Activated CD4-positive, alpha-beta memory T cell treated with anti-CD3 and anti-CD28 coated beads, Interleukin-2, amount 10 ng/mL, durations not matched to agents 7 days and 5 days (primary cell): ENCODE measurements at regions not wholly inside any gene's neighbourhood (a gene's known extent, or its start where the extent isn't known, plus 50 kb on each side); places are given as distances from the start of the nearest gene placed in this dataset.

Experiments
- CTCF ChIA-PET: fragments of 350-600 bp; sonication (Branson Sonifier 250); formaldehyde crosslinking; loops from one replicate; lab custom pipeline; 2021; ENCODE audit warnings: antibody characterized with exemption, inconsistent platforms; lab: Charles Lee
- POLR2A ChIA-PET: fragments of 350-600 bp; sonication (Branson Sonifier 250); formaldehyde crosslinking; loops from one replicate; lab custom pipeline; 2021; ENCODE audit warnings: antibody characterized with exemption; lab: Charles Lee
- DNase-seq: peaks from one replicate; pipeline ENCODE4 v3.0.0-alpha.2; 2020
- H3K27ac Mint-ChIP-seq: one replicate; pipeline ENCODE4 v1.8.0; 2021; ENCODE audit warnings: mild to moderate bottlenecking, mixed read lengths
- H3K27me3 Mint-ChIP-seq: one replicate; pipeline ENCODE4 v1.8.0; 2021; ENCODE audit warnings: mixed read lengths
- H3K36me3 Mint-ChIP-seq: one replicate; pipeline ENCODE4 v1.8.0; 2021; ENCODE audit warnings: low read depth, mixed read lengths
- H3K4me1 Mint-ChIP-seq: one replicate; pipeline ENCODE4 v1.8.0; 2021; ENCODE audit warnings: mixed read lengths
- H3K4me3 Mint-ChIP-seq: one replicate; pipeline ENCODE4 v1.8.0; 2021; ENCODE audit warnings: mild to moderate bottlenecking, mixed read lengths
- H3K9me3 Mint-ChIP-seq: one replicate; pipeline ENCODE4 v1.8.0; 2021; ENCODE audit warnings: mixed read lengths

DNA sequence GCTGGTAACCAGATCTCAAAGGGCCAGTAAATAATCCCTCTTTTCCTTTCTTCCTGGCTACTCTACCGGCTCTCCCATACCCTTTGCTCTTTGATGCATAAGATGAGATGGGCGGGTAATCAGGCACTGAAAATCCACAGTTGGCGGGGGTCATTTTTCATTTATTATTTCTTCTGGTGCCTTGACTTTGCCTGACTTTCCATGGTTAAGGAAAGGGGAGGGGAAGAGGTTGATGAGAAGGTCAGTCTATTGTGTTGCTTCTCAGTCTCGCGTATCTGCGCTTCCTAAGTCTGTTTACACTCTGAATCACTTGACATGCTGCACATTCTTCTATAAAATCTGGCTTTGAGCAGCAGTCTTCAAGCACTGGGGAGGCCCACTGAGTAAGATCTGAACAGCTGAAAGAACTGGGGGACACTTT, 121.1 kb upstream of the HDGFL1 start:
- peaks cover 12% of the 10 kb centered on the region for H3K9me3 Mint-ChIP-seq
- no peak for DNase-seq
- H3K4me1 Mint-ChIP-seq: no peaks in the 10 kb centered on the region
- no peaks in the 10 kb centered on the region for H3K27me3 Mint-ChIP-seq
- no peak overlapping the region for H3K27ac Mint-ChIP-seq
- CTCF ChIA-PET: no interaction called here
- H3K4me3 Mint-ChIP-seq: no peak overlapping the region
- POLR2A ChIA-PET: no interaction called here
- H3K36me3 Mint-ChIP-seq: no peaks in the 10 kb centered on the region

DNA sequence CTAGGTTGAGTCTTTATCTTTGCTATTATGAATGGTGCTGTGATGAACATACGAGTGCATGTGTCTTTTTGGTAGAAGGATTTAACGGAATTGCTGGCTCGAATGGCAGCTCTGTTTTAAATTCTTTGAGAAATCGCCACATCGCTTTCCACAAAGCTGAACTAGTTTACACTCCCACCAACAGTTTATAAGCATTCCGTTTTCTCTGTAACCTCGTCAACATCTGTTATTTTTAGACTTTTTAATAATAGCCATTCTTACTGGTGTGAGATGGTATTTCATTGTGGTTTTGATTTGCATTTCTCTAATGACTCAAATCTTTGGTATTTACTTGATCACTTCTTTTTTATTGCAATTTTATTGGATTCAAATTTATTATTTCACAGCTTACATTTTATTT, 117.4 kb upstream of the HDGFL1 start:
- no peak overlapping the region for H3K4me3 Mint-ChIP-seq
- DNase-seq: no peak
- H3K4me1 Mint-ChIP-seq: no peaks in the 10 kb centered on the region
- H3K27me3 Mint-ChIP-seq: no peaks in the 10 kb centered on the region
- H3K27ac Mint-ChIP-seq: no peak overlapping the region
- H3K36me3 Mint-ChIP-seq: no peaks in the 10 kb centered on the region
- ChIA-PET POLR2A (no interaction called here), CTCF (no interaction called here)
- H3K9me3 Mint-ChIP-seq: peaks cover 11% of the 10 kb centered on the region

DNA sequence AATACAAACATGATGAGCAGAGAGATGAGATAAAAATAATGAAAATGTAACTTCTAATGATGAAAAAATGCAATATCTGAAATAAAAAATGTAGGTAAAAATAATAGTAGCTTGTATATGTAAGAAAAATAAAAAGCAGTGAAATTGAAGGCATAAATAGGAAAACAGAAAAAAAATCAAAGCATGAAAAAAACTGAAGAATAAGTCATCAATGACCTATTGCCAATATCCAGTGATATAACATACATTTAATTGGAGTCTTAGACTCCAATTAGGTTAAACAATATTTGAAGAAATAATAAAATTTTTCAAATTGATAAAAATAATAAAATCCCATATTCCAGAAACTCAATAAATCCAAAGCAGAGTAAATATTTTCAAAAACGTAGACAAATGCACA, 114.0 kb upstream of the HDGFL1 start:
- ChIA-PET CTCF (no interaction called here), POLR2A (no interaction called here)
- no peak overlapping the region for H3K27ac Mint-ChIP-seq
- no peaks in the 10 kb centered on the region for H3K36me3 Mint-ChIP-seq
- H3K9me3 Mint-ChIP-seq: peaks cover 11% of the 10 kb centered on the region
- no peak overlapping the region for H3K4me3 Mint-ChIP-seq
- no peaks in the 10 kb centered on the region for H3K27me3 Mint-ChIP-seq
- no peaks in the 10 kb centered on the region for H3K4me1 Mint-ChIP-seq
- no peak for DNase-seq

DNA sequence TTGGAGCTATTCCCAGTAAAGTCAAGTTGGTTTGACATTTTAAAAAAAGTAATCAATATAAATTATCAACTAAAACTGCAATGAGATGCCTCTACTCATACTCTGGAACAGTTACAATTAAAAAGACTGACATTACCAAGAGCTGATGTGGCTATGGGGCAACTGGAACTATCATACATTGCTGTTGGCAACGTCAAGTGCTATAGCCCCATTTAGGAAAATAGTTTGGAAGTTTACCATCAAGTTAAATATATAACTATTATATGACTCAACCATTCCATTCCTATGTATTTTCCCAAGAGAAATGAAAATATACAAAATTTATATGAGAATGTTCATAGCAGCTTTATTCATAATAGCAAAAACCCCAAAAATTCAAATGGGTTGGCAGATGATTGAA, 111.4 kb upstream of the HDGFL1 start:
- Mint-ChIP-seq H3K4me3 (no peak overlapping the region), H3K9me3 (peaks cover 3% of the 10 kb centered on the region), H3K27ac (no peak overlapping the region), H3K36me3 (no peaks in the 10 kb centered on the region), H3K27me3 (no peaks in the 10 kb centered on the region), H3K4me1 (no peaks in the 10 kb centered on the region)
- DNase-seq: no peak
- ChIA-PET POLR2A (no interaction called here), CTCF (no interaction called here)

DNA sequence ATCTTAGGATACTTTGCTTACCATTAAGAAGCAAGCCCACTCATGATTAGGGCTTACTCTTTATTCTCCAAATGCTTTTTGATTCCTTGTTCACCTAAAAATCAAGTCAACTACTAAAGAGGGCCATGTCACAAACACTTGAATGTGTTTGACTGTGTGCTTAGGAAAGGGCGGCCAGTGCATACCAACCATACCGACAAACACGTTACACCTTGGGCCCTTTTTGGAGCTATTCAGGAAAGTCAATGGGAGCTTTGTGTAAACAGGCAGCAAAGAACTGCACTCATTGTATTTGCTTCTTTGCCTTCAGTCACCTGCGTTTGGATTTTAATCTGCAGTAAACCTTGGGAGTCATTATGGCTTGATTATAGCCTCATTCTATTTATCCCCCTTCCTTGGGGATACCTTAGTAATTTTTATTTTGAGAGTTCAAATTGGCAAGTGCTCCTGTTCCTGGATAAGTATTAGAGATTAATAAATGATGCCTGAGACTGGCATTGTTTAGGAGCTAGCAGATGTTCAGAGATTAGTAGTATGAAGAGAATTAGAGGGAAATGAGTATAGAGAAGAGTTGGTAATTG, 102.6 kb upstream of the HDGFL1 start:
- ChIA-PET CTCF (no interaction called here), POLR2A (no interaction called here)
- DNase-seq: no peak
- H3K27me3 Mint-ChIP-seq: no peaks in the 10 kb centered on the region
- no peak overlapping the region for H3K4me3 Mint-ChIP-seq
- H3K9me3 Mint-ChIP-seq: peaks cover 13% of the 10 kb centered on the region
- no peaks in the 10 kb centered on the region for H3K36me3 Mint-ChIP-seq
- no peak overlapping the region for H3K27ac Mint-ChIP-seq
- H3K4me1 Mint-ChIP-seq: no peaks in the 10 kb centered on the region

DNA sequence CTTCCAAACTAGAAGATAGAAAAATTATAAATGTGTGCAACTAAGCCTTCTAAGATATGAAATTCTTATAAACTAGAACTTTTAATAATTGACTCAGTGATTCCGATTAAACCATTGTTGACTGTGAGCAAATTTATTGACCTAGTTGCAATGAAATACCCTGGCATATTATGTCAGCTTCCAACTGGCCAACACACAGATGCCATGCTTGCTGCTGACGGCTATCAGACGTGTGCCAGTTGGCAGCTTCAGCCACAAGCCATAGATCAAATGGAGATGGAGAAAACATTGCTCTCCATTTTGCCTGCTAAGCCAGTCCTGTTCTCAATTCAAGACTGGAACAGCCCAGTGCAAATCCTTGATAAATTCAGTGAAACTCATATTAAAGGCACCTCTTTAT, 101.7 kb upstream of the HDGFL1 start:
- H3K36me3 Mint-ChIP-seq: no peaks in the 10 kb centered on the region
- no peak overlapping the region for H3K27ac Mint-ChIP-seq
- no peaks in the 10 kb centered on the region for H3K27me3 Mint-ChIP-seq
- no peak overlapping the region for H3K4me3 Mint-ChIP-seq
- POLR2A ChIA-PET: no interaction called here
- CTCF ChIA-PET: no interaction called here
- no peak for DNase-seq
- peaks cover 15% of the 10 kb centered on the region for H3K9me3 Mint-ChIP-seq
- H3K4me1 Mint-ChIP-seq: no peaks in the 10 kb centered on the region

DNA sequence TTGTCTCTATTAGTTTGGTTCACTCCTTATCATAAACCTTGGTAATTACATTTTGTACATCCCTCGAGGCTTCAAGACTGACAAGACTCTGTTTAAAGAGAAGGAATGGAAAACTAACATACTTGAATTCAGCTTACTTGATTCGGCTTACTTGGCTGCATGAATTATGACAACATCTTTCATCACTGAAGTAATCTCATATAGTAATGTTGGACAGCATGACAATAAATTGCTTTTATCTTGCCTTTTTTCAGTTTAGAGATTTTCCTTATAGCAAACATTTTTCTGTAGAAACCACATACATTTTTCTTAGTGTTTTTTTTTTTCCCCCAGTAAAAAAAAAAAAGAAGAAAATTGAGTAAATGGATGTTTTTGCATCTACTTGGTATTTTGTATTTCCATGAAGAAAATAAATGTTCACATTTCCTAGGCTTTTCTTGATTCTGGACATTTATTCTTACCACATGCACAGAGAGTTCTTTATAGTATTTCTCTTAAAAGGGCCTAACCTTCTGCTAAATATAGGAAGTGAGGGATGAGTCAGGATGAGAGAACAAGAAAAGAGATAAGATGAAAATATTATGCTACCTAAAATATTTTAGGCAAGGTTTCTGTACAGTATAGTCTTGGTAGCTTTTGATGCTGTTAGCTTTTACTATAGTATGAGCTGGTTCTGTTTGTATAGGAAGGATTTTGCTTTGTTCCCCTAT, 101.0 kb upstream of the HDGFL1 start:
- H3K27ac Mint-ChIP-seq: no peak overlapping the region
- ChIA-PET CTCF (no interaction called here), POLR2A (no interaction called here)
- peaks cover 15% of the 10 kb centered on the region for H3K9me3 Mint-ChIP-seq
- H3K27me3 Mint-ChIP-seq: no peaks in the 10 kb centered on the region
- no peaks in the 10 kb centered on the region for H3K4me1 Mint-ChIP-seq
- H3K4me3 Mint-ChIP-seq: no peak overlapping the region
- DNase-seq: no peak
- H3K36me3 Mint-ChIP-seq: no peaks in the 10 kb centered on the region

DNA sequence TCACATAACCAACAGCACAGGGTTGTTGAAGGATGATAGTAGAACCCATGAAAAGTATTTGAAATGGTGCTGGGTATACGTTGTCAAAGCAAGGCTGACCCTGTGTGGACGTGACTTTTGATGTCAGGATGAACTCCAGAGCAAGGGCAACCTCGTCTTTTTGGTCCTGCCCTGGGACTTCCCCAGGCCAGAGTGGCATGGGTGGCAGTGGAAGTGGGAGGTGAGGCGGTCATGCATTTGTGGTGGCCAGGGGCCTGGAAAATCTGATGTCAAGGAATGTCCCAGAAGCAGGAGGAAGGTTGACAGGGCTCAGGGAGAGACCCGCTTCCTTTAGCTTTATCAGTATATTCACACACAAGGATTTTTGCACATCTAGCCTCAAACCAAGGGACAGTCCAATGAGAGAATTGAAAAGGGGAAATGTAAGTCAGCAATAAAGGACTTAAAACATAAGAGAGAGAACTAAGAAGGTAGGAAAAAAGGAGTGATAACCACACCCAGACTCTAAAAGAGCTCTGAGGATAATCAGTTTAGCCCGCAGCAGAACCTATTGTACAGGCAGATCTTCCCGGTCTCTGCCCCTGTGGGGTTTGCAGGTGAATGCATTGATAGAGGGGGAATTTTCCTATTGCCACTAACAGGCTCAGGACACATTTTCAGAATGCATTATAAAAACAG, 98.8 kb upstream of the HDGFL1 start:
- no peak overlapping the region for H3K27ac Mint-ChIP-seq
- no peaks in the 10 kb centered on the region for H3K36me3 Mint-ChIP-seq
- ChIA-PET CTCF (no interaction called here), POLR2A (no interaction called here)
- no peaks in the 10 kb centered on the region for H3K27me3 Mint-ChIP-seq
- no peaks in the 10 kb centered on the region for H3K4me1 Mint-ChIP-seq
- no peak overlapping the region for H3K4me3 Mint-ChIP-seq
- DNase-seq: no peak
- peaks cover 8% of the 10 kb centered on the region for H3K9me3 Mint-ChIP-seq

DNA sequence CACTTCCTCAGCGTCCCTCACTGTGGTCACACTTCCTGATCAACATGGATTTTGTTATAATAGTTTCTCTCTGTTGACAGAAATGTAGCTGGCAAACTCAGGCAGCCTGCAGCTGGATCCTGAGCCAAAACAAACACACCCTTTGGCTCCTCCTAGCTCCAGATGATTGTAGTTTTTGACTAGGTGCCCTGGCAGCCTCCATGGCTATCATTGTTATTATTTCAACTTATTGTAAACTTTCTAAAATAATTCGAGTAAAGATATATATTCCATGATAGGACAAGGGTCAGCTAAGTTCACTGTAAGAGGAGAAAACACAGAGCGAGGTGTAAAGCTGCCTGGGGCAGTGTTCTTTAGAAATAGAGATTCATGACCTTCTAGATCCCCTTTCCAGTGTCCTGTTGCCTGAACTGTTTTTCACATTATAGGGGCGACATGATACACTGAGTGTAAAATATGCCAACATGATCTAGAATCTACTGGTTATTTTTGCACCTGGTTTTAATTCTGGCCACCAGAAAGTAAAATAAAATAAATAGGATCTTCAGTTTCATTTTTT, 98.2 kb upstream of the HDGFL1 start:
- POLR2A ChIA-PET: no interaction called here

DNA sequence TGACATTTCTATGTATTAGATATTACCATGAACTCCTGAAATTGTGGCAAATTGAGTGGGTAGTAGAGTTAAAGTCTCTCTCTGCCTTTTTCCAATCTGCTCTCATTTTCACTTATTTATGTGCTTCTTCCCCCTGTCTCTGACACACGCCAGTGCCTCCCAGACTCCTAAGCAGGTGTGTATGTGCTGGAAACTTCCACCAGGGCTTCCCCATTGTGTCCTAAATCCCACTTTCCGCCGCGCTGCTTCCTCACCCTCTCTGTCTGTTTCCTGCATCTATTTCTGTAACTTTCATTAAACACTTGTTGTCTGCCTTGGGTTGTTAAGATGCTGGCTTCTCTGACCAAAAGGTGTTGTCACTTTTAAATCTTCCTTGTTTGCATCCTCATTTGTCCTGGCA, 97.6 kb upstream of the HDGFL1 start:
- POLR2A ChIA-PET: no interaction called here
- CTCF ChIA-PET: no interaction called here
- Mint-ChIP-seq H3K27ac (no peak overlapping the region), H3K36me3 (no peaks in the 10 kb centered on the region), H3K4me1 (no peaks in the 10 kb centered on the region), H3K27me3 (no peaks in the 10 kb centered on the region), H3K9me3 (peaks cover 9% of the 10 kb centered on the region), H3K4me3 (no peak overlapping the region)
- no peak for DNase-seq

More for the DNA sequence above, 98.2 kb upstream of the HDGFL1 start:
- H3K9me3 Mint-ChIP-seq: peaks cover 10% of the 10 kb centered on the region
- H3K36me3 Mint-ChIP-seq: no peaks in the 10 kb centered on the region
- H3K4me3 Mint-ChIP-seq: no peak overlapping the region
- no peaks in the 10 kb centered on the region for H3K27me3 Mint-ChIP-seq
- no peak for DNase-seq
- H3K27ac Mint-ChIP-seq: no peak overlapping the region
- CTCF ChIA-PET: no interaction called here
- H3K4me1 Mint-ChIP-seq: no peaks in the 10 kb centered on the region

DNA sequence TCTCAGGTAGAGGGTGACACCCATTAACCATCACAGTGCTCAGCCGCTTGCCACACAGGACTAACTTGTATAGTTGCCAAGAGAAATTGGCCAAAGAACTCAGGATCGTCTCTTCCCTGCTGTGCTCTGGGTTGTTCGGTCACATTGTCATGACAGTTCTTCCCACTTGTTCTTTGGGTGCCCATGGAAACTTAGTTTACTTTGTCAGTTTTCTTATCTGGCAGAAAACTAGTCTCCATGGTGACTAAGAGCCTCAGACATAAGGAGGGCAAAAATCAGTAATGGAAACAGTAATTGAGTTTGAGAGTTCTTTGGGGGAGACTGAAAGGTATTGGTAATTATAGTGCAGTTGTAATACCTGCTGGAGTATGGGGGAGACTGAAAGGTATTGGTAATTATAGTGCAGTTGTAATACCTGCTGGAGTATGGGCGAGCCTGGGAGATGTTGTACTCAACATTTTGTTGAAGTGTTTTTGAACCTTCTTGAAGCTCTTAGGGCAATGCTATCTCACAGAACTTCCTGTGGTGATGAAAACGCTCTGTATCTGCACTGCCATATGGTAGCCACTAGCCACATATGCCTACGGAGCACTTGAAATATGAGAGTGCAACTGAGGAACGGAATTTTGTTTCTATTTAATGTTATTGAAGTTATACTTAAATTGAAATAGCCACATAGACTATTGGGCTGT, 95.2 kb upstream of the HDGFL1 start:
- no peak overlapping the region for H3K4me3 Mint-ChIP-seq
- CTCF ChIA-PET: no interaction called here

DNA sequence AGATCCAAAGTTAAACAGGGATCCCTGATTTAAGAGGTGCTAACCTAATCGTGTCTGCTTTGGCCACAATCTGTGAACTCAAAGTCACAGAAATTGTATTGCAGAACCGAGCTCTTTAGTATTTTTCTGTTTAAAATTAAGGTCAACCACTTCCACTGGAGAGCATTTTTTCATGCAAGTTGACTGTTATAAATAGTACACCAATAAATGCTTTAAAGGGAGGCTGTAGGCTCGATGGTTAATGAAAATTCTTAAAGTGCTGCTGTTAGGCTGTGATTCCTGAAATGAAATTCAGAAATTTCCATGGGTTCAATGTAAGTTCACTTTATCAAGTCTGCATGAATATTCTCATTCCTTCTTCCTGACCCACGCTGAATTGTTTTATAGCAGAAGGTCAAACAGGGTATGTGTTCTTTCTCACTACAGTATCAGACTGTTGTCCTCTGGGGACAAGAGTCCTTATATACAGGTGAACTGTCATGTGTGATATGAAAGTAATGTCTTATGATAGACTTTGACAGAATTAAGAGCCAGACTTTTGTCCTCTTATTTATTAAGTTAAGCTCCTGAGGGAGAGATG, 92.5 kb upstream of the HDGFL1 start:
- H3K27ac Mint-ChIP-seq: no peak overlapping the region
- CTCF ChIA-PET: no interaction called here

More for the DNA sequence above, 95.2 kb upstream of the HDGFL1 start:
- no peak for DNase-seq
- no peaks in the 10 kb centered on the region for H3K4me1 Mint-ChIP-seq
- H3K36me3 Mint-ChIP-seq: no peaks in the 10 kb centered on the region
- POLR2A ChIA-PET: no interaction called here
- H3K27me3 Mint-ChIP-seq: no peaks in the 10 kb centered on the region
- H3K27ac Mint-ChIP-seq: no peak overlapping the region
- peaks cover 8% of the 10 kb centered on the region for H3K9me3 Mint-ChIP-seq

DNA sequence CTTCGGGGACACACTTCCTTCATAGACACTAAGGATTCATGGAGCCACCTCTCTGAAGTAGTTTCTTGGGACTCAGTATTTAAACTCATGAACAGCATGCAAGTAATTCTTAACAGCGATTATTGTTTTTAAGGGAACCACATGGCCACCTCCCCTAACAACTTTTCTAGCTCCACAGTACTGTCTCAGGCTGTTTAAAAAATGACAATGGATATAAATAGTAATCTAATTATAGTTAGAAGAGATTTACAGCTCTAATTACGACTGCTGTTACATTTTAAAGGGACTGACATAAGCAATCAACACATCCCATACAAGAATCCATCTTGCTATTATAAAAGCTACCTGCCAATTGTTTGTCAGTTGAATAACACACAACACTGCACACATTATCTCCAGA, 72.1 kb upstream of the HDGFL1 start:
- ChIA-PET POLR2A (no interaction called here), CTCF (interaction anchor here (0.7 kb wide), 1 partner anchor 11 kb away, joined by 3 read pairs; no protein-coding TSS in a partner anchor)
- Mint-ChIP-seq H3K4me3 (no peak overlapping the region), H3K9me3 (peaks cover 6% of the 10 kb centered on the region), H3K4me1 (no peaks in the 10 kb centered on the region), H3K27ac (no peak overlapping the region), H3K36me3 (no peaks in the 10 kb centered on the region), H3K27me3 (no peaks in the 10 kb centered on the region)
- DNase-seq: no peak

More for the DNA sequence above, 92.5 kb upstream of the HDGFL1 start:
- no peak for DNase-seq
- Mint-ChIP-seq H3K27me3 (no peaks in the 10 kb centered on the region), H3K4me1 (no peaks in the 10 kb centered on the region), H3K9me3 (peaks cover 7% of the 10 kb centered on the region), H3K4me3 (no peak overlapping the region), H3K36me3 (no peaks in the 10 kb centered on the region)
- POLR2A ChIA-PET: no interaction called here
